ENCODE measurements at regions not wholly inside any gene's neighbourhood (a gene's known extent, or its start where the extent isn't known, plus 50 kb on each side); places are given as distances from the start of the nearest gene placed in this dataset.

- TF ChIP-seq POLR2AphosphoS5 (IDR thresholded peaks at IDR 0.05), result peak in 2 of 3 donors; percentile 40 to 42
- TF ChIP-seq, protein P1, sequence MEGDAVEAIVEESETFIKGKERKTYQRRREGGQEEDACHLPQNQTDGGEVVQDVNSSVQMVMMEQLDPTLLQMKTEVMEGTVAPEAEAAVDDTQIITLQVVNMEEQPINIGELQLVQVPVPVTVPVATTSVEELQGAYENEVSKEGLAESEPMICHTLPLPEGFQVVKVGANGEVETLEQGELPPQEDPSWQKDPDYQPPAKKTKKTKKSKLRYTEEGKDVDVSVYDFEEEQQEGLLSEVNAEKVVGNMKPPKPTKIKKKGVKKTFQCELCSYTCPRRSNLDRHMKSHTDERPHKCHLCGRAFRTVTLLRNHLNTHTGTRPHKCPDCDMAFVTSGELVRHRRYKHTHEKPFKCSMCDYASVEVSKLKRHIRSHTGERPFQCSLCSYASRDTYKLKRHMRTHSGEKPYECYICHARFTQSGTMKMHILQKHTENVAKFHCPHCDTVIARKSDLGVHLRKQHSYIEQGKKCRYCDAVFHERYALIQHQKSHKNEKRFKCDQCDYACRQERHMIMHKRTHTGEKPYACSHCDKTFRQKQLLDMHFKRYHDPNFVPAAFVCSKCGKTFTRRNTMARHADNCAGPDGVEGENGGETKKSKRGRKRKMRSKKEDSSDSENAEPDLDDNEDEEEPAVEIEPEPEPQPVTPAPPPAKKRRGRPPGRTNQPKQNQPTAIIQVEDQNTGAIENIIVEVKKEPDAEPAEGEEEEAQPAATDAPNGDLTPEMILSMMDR (IDR thresholded peaks at IDR 0.05), result no peak
- Histone ChIP-seq H3K27ac (peak overlapping the region; percentile 27 to 82 (median 58)), H3K9me3 (no peaks in the 10 kb centered on the region), H3K27me3 (no peaks in the 10 kb centered on the region), H3K4me1 (peaks cover 23 to 43% (median 31%) of the 10 kb centered on the region in 4 donors), H3K4me3 (no peak overlapping the region), H3K36me3 (no peaks in the 10 kb centered on the region)
- intact Hi-C loops (cut with DNase I; ENCODE audit: low total_unique reads), result no loop called here
- 35 to 49% (median 40%) methylated on average over 15 of the region's 15 CpGs for whole genome bisulfite sequencing, 5 donors
- peak in 1 of 2 donors; percentile 67 for DNase-seq
These were observed 106.1 kb upstream of the RFLNA start for GRCh38 chr12:124188561-124189405.

- Histone ChIP-seq H3K27ac (peak overlapping the region in 2 of 5 donors; percentile 20 to 82), H3K36me3 (no peaks in the 10 kb centered on the region), H3K9me3 (no peaks in the 10 kb centered on the region), H3K4me3 (no peak overlapping the region), H3K27me3 (no peaks in the 10 kb centered on the region), H3K4me1 (peaks cover 23 to 50% (median 43%) of the 10 kb centered on the region in 4 donors)
- TF ChIP-seq POLR2AphosphoS5 (IDR thresholded peaks at IDR 0.05) (no peak), EP300 (IDR thresholded peaks at IDR 0.05) (no peak), POLR2A (IDR thresholded peaks at IDR 0.05) (no peak)
- TF ChIP-seq, protein P1 (IDR thresholded peaks at IDR 0.05), result no peak
- whole genome bisulfite sequencing, 5 donors, result 91 to 96% (median 95%) methylated on average over 13 to 14 of the region's 14 CpGs
- intact Hi-C loops (cut with DNase I; ENCODE audit: low total_unique reads), result no loop called here
- no peak for DNase-seq
These were observed 104.4 kb upstream of the RFLNA start for GRCh38 chr12:124190312-124191023.

GRCh38 chr12:124191024-124191359 is 103.9 kb upstream of the RFLNA start:
- peak in 1 of 2 donors; percentile 77 for DNase-seq
- peak overlapping the region in 2 of 5 donors; percentile 20 to 32 for H3K27ac ChIP-seq
- WGBS, 5 donors, result 69 to 81% (median 75%) methylated on average over 1 to 3 of the region's 3 CpGs
- H3K9me3 ChIP-seq, result no peaks in the 10 kb centered on the region
- no peaks in the 10 kb centered on the region for H3K36me3 ChIP-seq
- no peaks in the 10 kb centered on the region for H3K27me3 ChIP-seq
- H3K4me1 ChIP-seq, result peaks cover 19 to 47% (median 42%) of the 10 kb centered on the region in 4 donors
- intact Hi-C loops (cut with DNase I; ENCODE audit: low total_unique reads), result no loop called here
- no peak for TF ChIP-seq POLR2A (IDR thresholded peaks at IDR 0.05)
- TF ChIP-seq EP300 (IDR thresholded peaks at IDR 0.05), result no peak
- TF ChIP-seq, protein P1 (IDR thresholded peaks at IDR 0.05), result no peak
- no peak for TF ChIP-seq POLR2AphosphoS5 (IDR thresholded peaks at IDR 0.05)
- H3K4me3 ChIP-seq, result no peak overlapping the region

GRCh38 chr12:124191966-124192365 is 102.9 kb upstream of the RFLNA start:
- intact Hi-C loops (cut with DNase I; ENCODE audit: low total_unique reads), result no loop called here
- Histone ChIP-seq H3K36me3 (no peaks in the 10 kb centered on the region), H3K4me1 (peaks cover 17 to 41% (median 38%) of the 10 kb centered on the region in 4 donors), H3K4me3 (no peak overlapping the region), H3K27me3 (no peaks in the 10 kb centered on the region), H3K9me3 (peaks cover 0 to 5% (median 2%) of the 10 kb centered on the region in 4 donors), H3K27ac (no peak overlapping the region)
- WGBS, 5 donors, result 60 to 71% (median 66%) methylated on average over 12 of the region's 12 CpGs
- TF ChIP-seq, protein P1 (IDR thresholded peaks at IDR 0.05), result no peak
- no peak for TF ChIP-seq POLR2AphosphoS5 (IDR thresholded peaks at IDR 0.05)
- TF ChIP-seq EP300 (IDR thresholded peaks at IDR 0.05), result no peak
- DNase-seq, result no peak
